Esophagus muscularis mucosa (tissue), 4 donors: ENCODE measurements at regions not wholly inside any gene's neighbourhood (a gene's known extent, or its start where the extent isn't known, plus 50 kb on each side); places are given as distances from the start of the nearest gene placed in this dataset.
"Not testable (repeated sequence)": the region's sequence is repeated elsewhere in the genome, so short reads cannot be mapped to it uniquely, and the experiment has no call there.

Experiments
- CTCF ChIP-seq, 3 experiments: fragments of 200-600 bp in 2 of 3; fragments of 450-650 bp in 1 of 3; sonication (generic) in 2 of 3; IDR thresholded peaks; one replicate each; pipeline ENCODE4 v1.5.1; 2017 to 2019; ENCODE audit warnings: antibody characterized with exemption in 3 of 3, mild to moderate bottlenecking in 2 of 3, moderate library complexity in 1 of 3
- EP300 ChIP-seq: sonication (generic); formaldehyde crosslinking; IDR thresholded peaks from one replicate; pipeline ENCODE4 v1.6.1; 2017; ENCODE audit warnings: antibody characterized with exemption
- POLR2A ChIP-seq: fragments of 450-650 bp; IDR thresholded peaks from one replicate; pipeline ENCODE4 v1.6.1; 2017; ENCODE audit warnings: antibody characterized with exemption, moderate library complexity, mild to moderate bottlenecking, low read depth
- POLR2AphosphoS5 ChIP-seq, 2 donors: sonication (generic); formaldehyde crosslinking; IDR thresholded peaks; one replicate each; pipeline ENCODE4 v1.6.1; 2017; ENCODE audit warnings: antibody characterized with exemption in 2 of 2

GRCh38 chr17:53464396-53464795 is 358.3 kb upstream of the KIF2B start:
- TF ChIP-seq EP300; POLR2A; CTCF (IDR thresholded peaks at IDR 0.05); POLR2AphosphoS5 (IDR thresholded peaks at IDR 0.05): not testable (repeated sequence)
